ENCODE measurements at regions not wholly inside any gene's neighbourhood (a gene's known extent, or its start where the extent isn't known, plus 50 kb on each side); places are given as distances from the start of the nearest gene placed in this dataset.

GRCh38 chr4:120399826-120400225 lies 333.2 kb upstream of the MAD2L1 start:
- WGBS, 2 donors: 74 to 75% methylated on average over 1 of the region's 1 CpG
- no peaks in the 10 kb centered on the region for H3K27me3 ChIP-seq

GRCh38 chr4:120395746-120396145 lies 329.1 kb upstream of the MAD2L1 start:
- 66 to 79% methylated on average over 2 to 3 of the region's 3 CpGs for WGBS, 2 donors
- intact Hi-C loops (cut with DNase I): no loop called here
- no peak overlapping the region for H3K27ac ChIP-seq
- H3K36me3 ChIP-seq (replicated peaks in 1 of 2; ENCODE audit: insufficient read depth in 1 of 2, low read depth in 2 of 2): no peaks in the 10 kb centered on the region
- H3K4me1 ChIP-seq: no peaks in the 10 kb centered on the region
- H3K4me3 ChIP-seq: no peak overlapping the region
- H3K27me3 ChIP-seq: no peaks in the 10 kb centered on the region
- TF ChIP-seq CTCF (IDR thresholded peaks at IDR 0.05) (no peak), POLR2A (IDR thresholded peaks at IDR 0.05) (no peak)
- ATAC-seq (no peak), DNase-seq (no peak)
- H3K9me3 ChIP-seq: no peaks in the 10 kb centered on the region

More at GRCh38 chr4:120399826-120400225, 333.2 kb upstream of the MAD2L1 start:
- Histone ChIP-seq H3K9me3 (no peaks in the 10 kb centered on the region), H3K4me3 (no peak overlapping the region), H3K27ac (no peak overlapping the region), H3K4me1 (no peaks in the 10 kb centered on the region), H3K36me3 (replicated peaks in 1 of 2; ENCODE audit: insufficient read depth in 1 of 2, low read depth in 2 of 2) (no peaks in the 10 kb centered on the region)
- intact Hi-C loops (cut with DNase I): no loop called here
- TF ChIP-seq POLR2A (IDR thresholded peaks at IDR 0.05) (no peak), CTCF (IDR thresholded peaks at IDR 0.05) (no peak)
- ATAC-seq: no peak
- no peak for DNase-seq

- Histone ChIP-seq H3K27me3 (no peaks in the 10 kb centered on the region), H3K4me1 (no peaks in the 10 kb centered on the region), H3K4me3 (no peak overlapping the region), H3K27ac (no peak overlapping the region), H3K36me3 (replicated peaks in 1 of 2; ENCODE audit: insufficient read depth in 1 of 2, low read depth in 2 of 2) (no peaks in the 10 kb centered on the region), H3K9me3 (no peaks in the 10 kb centered on the region)
- TF ChIP-seq POLR2A (IDR thresholded peaks at IDR 0.05) (no peak), CTCF (IDR thresholded peaks at IDR 0.05) (no peak)
- no peak for ATAC-seq
- DNase-seq: no peak
- intact Hi-C loops (cut with DNase I): no loop called here
These were observed 289.2 kb upstream of the MAD2L1 start for GRCh38 chr4:120355881-120356280.

- 26 to 49% methylated on average over 1 of the region's 1 CpG for WGBS, 2 donors
- H3K4me1 ChIP-seq: no peaks in the 10 kb centered on the region
- DNase-seq (no peak), ATAC-seq (no peak)
- intact Hi-C loops (cut with DNase I): no loop called here
- no peaks in the 10 kb centered on the region for H3K36me3 ChIP-seq (replicated peaks in 1 of 2; ENCODE audit: insufficient read depth in 1 of 2, low read depth in 2 of 2)
- H3K9me3 ChIP-seq: no peaks in the 10 kb centered on the region
- TF ChIP-seq POLR2A (IDR thresholded peaks at IDR 0.05) (no peak), CTCF (IDR thresholded peaks at IDR 0.05) (no peak)
- no peaks in the 10 kb centered on the region for H3K27me3 ChIP-seq
- H3K27ac ChIP-seq: no peak overlapping the region
- H3K4me3 ChIP-seq: no peak overlapping the region
These were observed 287.7 kb upstream of the MAD2L1 start for GRCh38 chr4:120354381-120354780.

GRCh38 chr4:120353235-120353634 lies 286.6 kb upstream of the MAD2L1 start:
- intact Hi-C loops (cut with DNase I): no loop called here
- no peaks in the 10 kb centered on the region for H3K36me3 ChIP-seq (replicated peaks in 1 of 2; ENCODE audit: insufficient read depth in 1 of 2, low read depth in 2 of 2)
- DNase-seq (no peak), ATAC-seq (no peak)
- H3K9me3 ChIP-seq: no peaks in the 10 kb centered on the region
- H3K27me3 ChIP-seq: no peaks in the 10 kb centered on the region
- no peaks in the 10 kb centered on the region for H3K4me1 ChIP-seq
- H3K27ac ChIP-seq: no peak overlapping the region
- no peak overlapping the region for H3K4me3 ChIP-seq
- 61 to 81% methylated on average over 6 of the region's 6 CpGs for WGBS, 2 donors
- TF ChIP-seq POLR2A (IDR thresholded peaks at IDR 0.05) (no peak), CTCF (IDR thresholded peaks at IDR 0.05) (no peak)
